Activated CD4-positive, CD25-positive, alpha-beta regulatory T cell (primary cell): ENCODE measurements at regions not wholly inside any gene's neighbourhood (a gene's known extent, or its start where the extent isn't known, plus 50 kb on each side); places are given as distances from the start of the nearest gene placed in this dataset.

Experiments used
- DNase-seq, 4 experiments: peaks; one replicate each; lab custom pipeline; 2025; lab: John Stamatoyannopoulos, UW

GRCh38 chr15:46416544-46416943 lies 781.7 kb downstream of the SQOR start:
- no peak for DNase-seq

GRCh38 chr15:46420990-46421389 lies 786.2 kb downstream of the SQOR start:
- DNase-seq: no peak

- DNase-seq: no peak
These were observed 806.6 kb downstream of the SQOR start for GRCh38 chr15:46441294-46442062.

GRCh38 chr15:46442184-46442583 lies 807.4 kb downstream of the SQOR start:
- DNase-seq: no peak

- no peak for DNase-seq
These were observed 808.2 kb downstream of the SQOR start for GRCh38 chr15:46442901-46443590.

GRCh38 chr15:46450112-46450809 lies 815.4 kb downstream of the SQOR start:
- DNase-seq: no peak

GRCh38 chr15:46450810-46451182 lies 816.0 kb downstream of the SQOR start:
- DNase-seq: no peak

GRCh38 chr15:46452297-46452820 lies 817.5 kb downstream of the SQOR start:
- no peak for DNase-seq

- no peak for DNase-seq
These were observed 821.6 kb downstream of the SQOR start for GRCh38 chr15:46456456-46456855.

GRCh38 chr15:46460431-46461094 lies 825.7 kb downstream of the SQOR start:
- DNase-seq: no peak

GRCh38 chr15:46461416-46461815 lies 826.6 kb downstream of the SQOR start:
- DNase-seq: no peak

GRCh38 chr15:46467041-46467440 lies 832.2 kb downstream of the SQOR start:
- no peak for DNase-seq

- no peak for DNase-seq
These were observed 836.3 kb downstream of the SQOR start for GRCh38 chr15:46471096-46471495.

GRCh38 chr15:46489276-46489675 lies 854.4 kb downstream of the SQOR start:
- DNase-seq: no peak

- DNase-seq: no peak
These were observed 861.8 kb downstream of the SQOR start for GRCh38 chr15:46496491-46497115.

GRCh38 chr15:46502667-46503066 lies 867.8 kb downstream of the SQOR start:
- no peak for DNase-seq

GRCh38 chr15:46518381-46518780 lies 883.6 kb downstream of the SQOR start:
- DNase-seq: no peak

- no peak for DNase-seq
These were observed 888.9 kb downstream of the SQOR start for GRCh38 chr15:46523701-46524100.

- DNase-seq: no peak
These were observed 891.3 kb downstream of the SQOR start for GRCh38 chr15:46525984-46526725.

GRCh38 chr15:46526726-46527110 lies 891.9 kb downstream of the SQOR start:
- no peak for DNase-seq

- no peak for DNase-seq
These were observed 908.8 kb downstream of the SQOR start for GRCh38 chr15:46543626-46544025.
